Astrocyte of the cerebellum (primary cell): ENCODE measurements at regions not wholly inside any gene's neighbourhood (a gene's known extent, or its start where the extent isn't known, plus 50 kb on each side); places are given as distances from the start of the nearest gene placed in this dataset.
"Not testable (repeated sequence)": the region's sequence is repeated elsewhere in the genome, so short reads cannot be mapped to it uniquely, and the experiment has no call there.

Source experiments
- DNase-seq: peaks from one replicate; pipeline ENCODE4 v3.0.0-alpha.2; 2011; ENCODE audit warnings: low read depth
- H3K4me3 ChIP-seq: 2 replicates; pipeline ENCODE4 v1.5.1; 2011; ENCODE audit warnings: mild to moderate bottlenecking, low read depth, low read length, moderate library complexity
- in situ Hi-C: cut with HindIII; loops from 2 replicates; pipeline ENCODE4 v1.10.0; 2017; ENCODE audit warnings: low sequenced_read_pairs
- TF ChIP-seq, protein P1 (sequence below): IDR thresholded peaks from 2 replicates; pipeline ENCODE4 v1.5.1; 2012; ENCODE audit warnings: low read length, low read depth, moderate library complexity, mild to moderate bottlenecking; ENCODE audit errors: missing control alignments

DNA sequence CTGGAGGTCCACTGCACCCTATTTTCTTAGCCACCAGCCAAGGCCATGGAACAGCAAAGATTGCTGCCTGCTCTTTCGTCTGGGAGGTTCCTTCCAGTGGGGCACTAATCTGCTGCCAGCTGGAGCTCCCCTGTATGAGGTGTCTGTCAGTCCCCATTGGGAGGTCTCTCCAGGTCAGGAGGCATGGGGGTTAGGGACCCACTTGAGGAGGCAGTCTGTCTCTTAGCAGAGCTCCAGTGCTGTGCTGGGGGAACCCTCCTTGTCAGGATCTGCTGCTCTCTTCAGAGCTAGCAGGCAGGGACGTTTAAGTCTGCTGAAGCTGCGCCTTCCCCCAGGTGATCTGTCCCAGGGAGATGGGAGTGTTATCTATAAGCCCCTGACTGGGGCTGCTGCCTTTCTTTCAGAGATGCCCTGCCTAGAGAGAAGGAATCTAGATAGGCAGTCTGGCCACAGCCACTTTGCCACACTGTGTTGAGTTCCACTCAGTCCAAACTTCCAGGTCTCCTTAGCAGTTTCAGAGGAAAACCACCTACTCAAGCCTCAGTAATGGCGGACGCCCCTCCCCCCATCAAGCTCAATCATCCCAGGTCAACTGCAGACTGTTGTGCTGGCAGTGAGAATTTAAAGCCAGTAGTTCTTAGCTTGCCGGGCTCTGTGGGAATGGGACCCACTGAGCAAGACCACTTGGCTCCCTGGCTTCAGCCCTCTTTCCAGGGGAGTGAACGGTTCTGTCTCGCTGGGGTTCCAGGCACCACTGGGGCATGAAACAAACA is 317.7 kb downstream of the LRRC70 start:
- TF ChIP-seq, protein P1, sequence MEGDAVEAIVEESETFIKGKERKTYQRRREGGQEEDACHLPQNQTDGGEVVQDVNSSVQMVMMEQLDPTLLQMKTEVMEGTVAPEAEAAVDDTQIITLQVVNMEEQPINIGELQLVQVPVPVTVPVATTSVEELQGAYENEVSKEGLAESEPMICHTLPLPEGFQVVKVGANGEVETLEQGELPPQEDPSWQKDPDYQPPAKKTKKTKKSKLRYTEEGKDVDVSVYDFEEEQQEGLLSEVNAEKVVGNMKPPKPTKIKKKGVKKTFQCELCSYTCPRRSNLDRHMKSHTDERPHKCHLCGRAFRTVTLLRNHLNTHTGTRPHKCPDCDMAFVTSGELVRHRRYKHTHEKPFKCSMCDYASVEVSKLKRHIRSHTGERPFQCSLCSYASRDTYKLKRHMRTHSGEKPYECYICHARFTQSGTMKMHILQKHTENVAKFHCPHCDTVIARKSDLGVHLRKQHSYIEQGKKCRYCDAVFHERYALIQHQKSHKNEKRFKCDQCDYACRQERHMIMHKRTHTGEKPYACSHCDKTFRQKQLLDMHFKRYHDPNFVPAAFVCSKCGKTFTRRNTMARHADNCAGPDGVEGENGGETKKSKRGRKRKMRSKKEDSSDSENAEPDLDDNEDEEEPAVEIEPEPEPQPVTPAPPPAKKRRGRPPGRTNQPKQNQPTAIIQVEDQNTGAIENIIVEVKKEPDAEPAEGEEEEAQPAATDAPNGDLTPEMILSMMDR: no peak
- in situ Hi-C loops: no loop called here
- H3K4me3 ChIP-seq: no peak overlapping the region
- no peak for DNase-seq

DNA sequence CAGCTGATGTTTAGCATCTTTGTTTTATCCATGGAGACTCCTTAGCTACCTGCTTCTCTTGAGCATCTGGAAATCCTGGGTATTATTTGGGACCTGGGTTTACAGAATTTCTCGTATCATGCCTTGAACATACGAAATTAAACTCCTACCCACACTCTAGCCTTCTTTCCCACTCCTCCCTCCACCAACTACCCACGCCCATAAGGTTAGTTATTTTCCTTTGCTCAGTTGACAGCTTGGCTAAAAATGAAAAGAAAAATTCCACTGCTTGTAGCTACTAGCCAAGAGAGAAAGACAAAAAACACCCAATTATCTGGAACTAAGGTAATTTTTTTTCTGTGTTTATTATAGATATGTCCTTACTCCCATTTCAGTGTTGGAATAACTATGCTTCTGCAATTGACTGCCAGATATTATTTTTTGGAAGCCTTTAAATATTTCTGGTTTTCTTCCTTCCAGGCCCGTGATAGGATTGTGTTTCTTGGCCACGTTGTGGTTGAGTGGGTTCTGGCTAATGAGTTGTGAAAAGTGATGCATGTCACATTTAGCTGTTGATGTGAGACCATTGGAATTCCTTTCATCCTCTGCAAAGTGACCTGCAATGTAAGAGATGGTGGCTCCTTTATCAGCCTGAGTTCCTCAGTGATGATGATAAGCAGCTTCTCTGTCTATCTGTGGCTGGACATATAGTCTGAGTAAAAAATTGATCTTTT is 308.1 kb downstream of the LRRC70 start:
- no peak overlapping the region for H3K4me3 ChIP-seq
- TF ChIP-seq, protein P1: no peak
- DNase-seq: no peak
- in situ Hi-C loops: no loop called here

GRCh38 chr5:62837330-62837729 is 258.7 kb downstream of the LRRC70 start:
- H3K4me3 ChIP-seq, DNase-seq, in situ Hi-C loops: not testable (repeated sequence)

DNA sequence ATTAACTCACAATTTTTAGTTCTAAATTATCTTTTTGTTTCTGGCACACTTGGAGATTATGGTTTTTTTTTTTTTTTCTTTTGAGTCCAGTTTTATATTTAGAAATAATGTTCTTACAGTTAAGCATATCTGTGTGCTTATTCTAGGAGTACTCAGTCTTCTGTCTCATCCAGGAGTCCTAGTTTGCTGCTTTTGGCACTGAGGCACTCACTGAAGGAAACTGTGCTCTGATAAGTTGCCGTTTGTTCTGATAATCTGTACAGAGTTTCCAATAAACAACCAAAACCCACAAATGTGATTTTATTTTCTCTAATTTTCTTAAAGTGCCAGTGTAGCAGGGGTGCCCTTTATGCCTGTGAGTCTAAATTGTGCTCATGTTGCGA is 251.0 kb downstream of the LRRC70 start:
- TF ChIP-seq, protein P1: no peak

DNA sequence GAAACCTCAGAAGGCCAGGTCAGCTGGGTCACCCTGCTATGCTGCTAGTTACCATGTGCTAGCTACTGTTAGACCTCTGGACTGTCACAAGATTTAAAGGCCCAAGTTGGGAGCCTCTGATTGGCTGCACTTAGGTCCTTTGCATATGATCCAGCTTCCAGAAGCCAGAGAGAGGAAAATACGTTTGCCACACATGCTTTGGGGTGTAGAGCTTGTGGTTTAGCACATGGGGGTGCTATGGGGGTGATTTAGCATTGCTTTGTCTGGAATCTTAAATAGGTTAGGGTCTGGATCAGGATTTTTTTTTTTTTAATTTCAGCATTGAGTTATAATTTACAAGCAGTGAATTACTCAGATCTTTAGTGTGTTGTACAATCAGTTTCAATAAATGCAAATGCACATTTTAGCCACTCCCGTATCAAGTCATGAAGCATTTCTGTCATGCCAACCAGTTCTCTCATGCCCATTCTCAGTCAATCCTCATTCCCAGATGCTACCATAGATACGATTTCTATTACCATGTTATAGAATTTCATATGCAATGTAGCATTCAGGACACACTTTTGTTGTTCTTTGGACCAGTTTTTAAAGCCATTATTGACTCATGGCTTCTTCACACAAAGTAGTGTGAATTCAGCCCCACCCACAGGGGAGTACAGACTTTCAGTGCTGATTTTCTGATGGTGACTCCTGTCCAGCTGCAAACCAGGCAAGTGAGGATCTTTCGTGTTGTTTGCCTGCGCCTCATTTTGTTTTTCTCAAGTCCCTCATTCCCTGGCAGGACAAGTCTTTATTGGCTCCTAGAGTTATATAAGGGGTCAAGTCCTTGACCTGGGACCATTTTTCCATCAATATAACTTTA is 250.4 kb downstream of the LRRC70 start:
- TF ChIP-seq, protein P1: no peak
- DNase-seq: no peak
- no peak overlapping the region for H3K4me3 ChIP-seq
- in situ Hi-C loops: no loop called here

More for the DNA sequence above, 251.0 kb downstream of the LRRC70 start:
- in situ Hi-C loops: no loop called here
- DNase-seq: no peak
- no peak overlapping the region for H3K4me3 ChIP-seq

GRCh38 chr5:62825623-62826220 is 247.1 kb downstream of the LRRC70 start:
- TF ChIP-seq, protein P1: no peak
- in situ Hi-C loops: no loop called here
- no peak overlapping the region for H3K4me3 ChIP-seq
- no peak for DNase-seq
